ENCODE measurements at regions not wholly inside any gene's neighbourhood (a gene's known extent, or its start where the extent isn't known, plus 50 kb on each side); places are given as distances from the start of the nearest gene placed in this dataset.

DNA sequence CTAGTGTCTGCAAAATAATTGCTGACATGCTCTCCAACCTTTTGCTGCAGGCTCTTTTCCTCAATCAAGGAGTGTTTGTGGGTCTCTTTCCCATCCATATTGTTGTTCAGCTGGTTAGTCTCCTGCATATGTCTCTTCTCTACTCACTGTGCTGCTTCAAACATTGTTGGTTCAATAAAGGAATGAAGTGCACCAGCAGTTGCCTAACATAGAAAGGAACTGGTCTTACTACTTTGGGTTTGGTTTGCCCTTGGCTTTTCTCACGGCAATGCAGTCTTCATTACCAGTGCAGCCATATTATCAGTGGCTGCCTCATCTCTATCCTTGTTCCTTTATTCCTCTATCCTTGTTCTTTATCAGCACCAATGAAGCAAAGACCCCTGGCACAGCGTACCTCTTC, 169.7 kb upstream of the TPK1 start:
- TF ChIP-seq, protein P1, sequence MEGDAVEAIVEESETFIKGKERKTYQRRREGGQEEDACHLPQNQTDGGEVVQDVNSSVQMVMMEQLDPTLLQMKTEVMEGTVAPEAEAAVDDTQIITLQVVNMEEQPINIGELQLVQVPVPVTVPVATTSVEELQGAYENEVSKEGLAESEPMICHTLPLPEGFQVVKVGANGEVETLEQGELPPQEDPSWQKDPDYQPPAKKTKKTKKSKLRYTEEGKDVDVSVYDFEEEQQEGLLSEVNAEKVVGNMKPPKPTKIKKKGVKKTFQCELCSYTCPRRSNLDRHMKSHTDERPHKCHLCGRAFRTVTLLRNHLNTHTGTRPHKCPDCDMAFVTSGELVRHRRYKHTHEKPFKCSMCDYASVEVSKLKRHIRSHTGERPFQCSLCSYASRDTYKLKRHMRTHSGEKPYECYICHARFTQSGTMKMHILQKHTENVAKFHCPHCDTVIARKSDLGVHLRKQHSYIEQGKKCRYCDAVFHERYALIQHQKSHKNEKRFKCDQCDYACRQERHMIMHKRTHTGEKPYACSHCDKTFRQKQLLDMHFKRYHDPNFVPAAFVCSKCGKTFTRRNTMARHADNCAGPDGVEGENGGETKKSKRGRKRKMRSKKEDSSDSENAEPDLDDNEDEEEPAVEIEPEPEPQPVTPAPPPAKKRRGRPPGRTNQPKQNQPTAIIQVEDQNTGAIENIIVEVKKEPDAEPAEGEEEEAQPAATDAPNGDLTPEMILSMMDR (IDR thresholded peaks at IDR 0.05; ENCODE audit: control extremely low read depth, extremely low read depth, low read depth, missing control alignments) = no peak
- ChIA-PET POLR2A (no interaction called here), CTCF (interaction anchor here (1.2 kb wide), 1 partner anchor 9 kb away, joined by 3 read pairs; no protein-coding TSS in a partner anchor)
- DNase-seq (ENCODE audit: extremely low spot score) = no peak

DNA sequence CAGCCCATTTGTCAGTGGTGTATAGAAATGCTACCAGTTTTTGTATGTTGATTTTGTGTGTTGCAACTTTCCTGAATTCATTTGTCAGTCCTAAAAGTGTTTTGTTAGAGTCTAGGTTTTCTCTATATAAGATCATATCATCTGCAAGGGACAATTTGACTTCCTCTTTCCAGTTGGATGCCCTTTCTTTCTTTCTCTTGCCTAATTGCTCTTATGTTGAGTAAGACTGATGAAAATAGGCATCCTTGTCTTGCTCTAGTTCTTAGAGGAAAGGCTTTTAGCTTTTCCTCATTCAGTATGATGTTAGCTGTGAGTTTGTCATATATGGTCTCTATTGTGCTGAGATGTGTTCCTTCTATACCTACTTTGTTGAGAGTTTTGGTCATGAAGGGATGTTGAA, 161.7 kb upstream of the TPK1 start:
- ChIA-PET CTCF (no interaction called here), POLR2A (no interaction called here)
- TF ChIP-seq, protein P1 (IDR thresholded peaks at IDR 0.05; ENCODE audit: control extremely low read depth, extremely low read depth, low read depth, missing control alignments) = no peak
- no peak for DNase-seq (ENCODE audit: extremely low spot score)

DNA sequence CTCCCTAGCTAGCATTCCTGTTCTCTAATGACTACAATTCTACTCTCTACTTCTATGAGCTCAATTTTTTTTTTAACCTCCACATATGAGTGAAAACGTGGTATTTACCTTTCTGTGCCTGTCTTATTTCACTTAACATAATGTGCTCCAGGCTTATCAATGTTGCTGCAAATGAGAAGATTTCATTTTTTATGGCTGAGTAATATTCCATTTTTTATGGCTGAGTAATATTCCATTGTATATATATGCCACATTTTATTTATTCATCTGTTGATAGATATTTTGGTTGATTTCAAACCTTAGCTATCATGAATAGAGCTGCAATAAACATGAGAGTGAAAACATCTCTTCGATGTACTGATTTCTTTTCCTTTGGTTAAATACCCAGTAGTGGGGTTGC, 159.6 kb upstream of the TPK1 start:
- TF ChIP-seq, protein P1 (IDR thresholded peaks at IDR 0.05; ENCODE audit: control extremely low read depth, extremely low read depth, low read depth, missing control alignments) = no peak
- CTCF ChIA-PET = interaction anchor here (1.4 to 1.8 kb wide), 3 partner anchors 9 to 15 kb away, joined by 3 to 5 read pairs (median 3); no protein-coding TSS in a partner anchor
- DNase-seq (ENCODE audit: extremely low spot score) = no peak
- POLR2A ChIA-PET = no interaction called here

GRCh38 chr7:144991041-144991440, 155.2 kb upstream of the TPK1 start:
- ChIA-PET CTCF (no interaction called here), POLR2A (no interaction called here)
- DNase-seq (ENCODE audit: extremely low spot score) = no peak
- TF ChIP-seq, protein P1 (IDR thresholded peaks at IDR 0.05; ENCODE audit: control extremely low read depth, extremely low read depth, low read depth, missing control alignments) = no peak

DNA sequence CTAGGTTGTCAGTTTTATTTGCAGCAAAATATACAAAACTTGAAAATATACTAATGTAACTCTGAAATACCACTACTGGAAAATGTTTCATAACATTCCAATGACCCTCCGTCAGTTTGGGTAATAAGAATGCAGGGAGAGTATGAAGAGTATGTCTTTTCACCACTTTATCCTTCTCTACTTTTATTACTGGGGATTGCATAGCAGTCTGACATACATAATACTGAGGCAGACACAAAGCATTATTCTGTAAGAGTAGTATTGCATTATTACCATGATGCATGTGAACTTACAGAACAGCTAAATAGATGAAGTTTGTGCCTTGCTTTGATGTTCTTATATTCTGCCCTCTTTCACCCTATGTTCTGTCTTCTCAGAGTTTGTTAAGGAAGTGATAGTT, 151.8 kb upstream of the TPK1 start:
- POLR2A ChIA-PET = no interaction called here

DNA sequence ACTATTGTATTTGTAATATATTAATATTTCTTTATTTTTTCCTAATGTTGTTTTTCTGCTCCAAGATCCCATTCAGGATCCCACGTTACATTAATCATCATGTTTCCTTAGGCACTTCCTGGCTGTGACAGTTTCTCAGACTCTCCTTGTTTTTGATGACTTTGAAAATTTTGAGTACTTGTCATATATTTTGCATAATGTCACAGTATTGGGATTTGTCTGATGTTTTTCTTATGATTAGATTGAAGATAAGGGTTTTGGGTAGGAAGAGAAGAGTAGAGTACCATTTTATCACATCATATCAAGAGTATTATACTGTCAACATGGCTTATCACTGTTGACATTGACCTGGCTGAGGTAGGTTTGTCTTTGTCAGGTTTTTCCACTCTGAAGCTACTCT, 146.3 kb upstream of the TPK1 start:
- CTCF ChIA-PET = interaction anchor here (1.0 kb wide), 1 partner anchor 26 kb away, joined by 3 read pairs; no protein-coding TSS in a partner anchor
- TF ChIP-seq, protein P1 (IDR thresholded peaks at IDR 0.05; ENCODE audit: control extremely low read depth, extremely low read depth, low read depth, missing control alignments) = no peak
- POLR2A ChIA-PET = no interaction called here
- DNase-seq (ENCODE audit: extremely low spot score) = no peak

More for the DNA sequence above, 151.8 kb upstream of the TPK1 start:
- CTCF ChIA-PET = no interaction called here
- TF ChIP-seq, protein P1 (IDR thresholded peaks at IDR 0.05; ENCODE audit: control extremely low read depth, extremely low read depth, low read depth, missing control alignments) = no peak
- no peak for DNase-seq (ENCODE audit: extremely low spot score)

- ChIA-PET POLR2A (no interaction called here), CTCF (no interaction called here)
Measured at GRCh38 chr7:144975882-144976281, 140.0 kb upstream of the TPK1 start.

More at GRCh38 chr7:144975882-144976281, 140.0 kb upstream of the TPK1 start:
- TF ChIP-seq, protein P1 (IDR thresholded peaks at IDR 0.05; ENCODE audit: control extremely low read depth, extremely low read depth, low read depth, missing control alignments) = no peak
- DNase-seq (ENCODE audit: extremely low spot score) = no peak

Data from GM10248 (cell line).